GM20000 (cell line): ENCODE measurements at regions not wholly inside any gene's neighbourhood (a gene's known extent, or its start where the extent isn't known, plus 50 kb on each side); places are given as distances from the start of the nearest gene placed in this dataset.

Experiments used
- DNase-seq: peaks from one replicate; pipeline ENCODE4 v3.0.0; 2012; ENCODE audit warnings: low spot score
- CTCF ChIP-seq: IDR thresholded peaks from 2 replicates; pipeline ENCODE4 v1.5.1; 2012; ENCODE audit warnings: mild to moderate bottlenecking, control low read depth; ENCODE audit errors: extremely low read depth, missing control alignments

- DNase-seq: no peak
- TF ChIP-seq CTCF: no peak
Observed at GRCh38 chr6:62763125-62763912, 447.9 kb upstream of the FKBP1C start.

- no peak for TF ChIP-seq CTCF
- DNase-seq: no peak
Observed at GRCh38 chr6:62746968-62747367, 460.9 kb upstream of the KHDRBS2 start.

- no peak for TF ChIP-seq CTCF
Observed at GRCh38 chr6:62746161-62746560, 460.1 kb upstream of the KHDRBS2 start.

GRCh38 chr6:62740596-62740995 lies 454.6 kb upstream of the KHDRBS2 start:
- no peak for DNase-seq
- TF ChIP-seq CTCF: no peak

More at GRCh38 chr6:62746161-62746560, 460.1 kb upstream of the KHDRBS2 start:
- DNase-seq: no peak

- no peak for TF ChIP-seq CTCF
- no peak for DNase-seq
Observed at GRCh38 chr6:62740171-62740570, 454.1 kb upstream of the KHDRBS2 start.

- TF ChIP-seq CTCF: no peak
- no peak for DNase-seq
Observed at GRCh38 chr6:62737792-62738191, 451.8 kb upstream of the KHDRBS2 start.

- no peak for DNase-seq
- no peak for TF ChIP-seq CTCF
Observed at GRCh38 chr6:62721408-62721807, 435.4 kb upstream of the KHDRBS2 start.
